ENCODE measurements at regions not wholly inside any gene's neighbourhood (a gene's known extent, or its start where the extent isn't known, plus 50 kb on each side); places are given as distances from the start of the nearest gene placed in this dataset.

- Histone ChIP-seq H3K4me1 (replicated peaks in 1 of 4; ENCODE audit: control insufficient read depth in 3 of 4, insufficient read depth in 4 of 4, low read length in 3 of 4) (no peaks in the 10 kb centered on the region), H2AFZ (ENCODE audit: low read length) (no peak overlapping the region), H2BK120ac (replicated peaks; ENCODE audit: low read depth, low read length) (no peak overlapping the region), H4K91ac (replicated peaks; ENCODE audit: insufficient read length, low read length) (no peak overlapping the region), H3K4me3 (ENCODE audit: extremely low read depth in 1 of 4, insufficient read depth in 2 of 4, low read depth in 3 of 4, low read length in 4 of 4) (no peak overlapping the region), H3K79me2 (ENCODE audit: control insufficient read depth in 1 of 2, insufficient read depth in 2 of 2, low read length in 2 of 2) (no peaks in the 10 kb centered on the region), H3K27me3 (replicated peaks in 1 of 4; ENCODE audit: control insufficient read depth in 3 of 4, extremely low read depth in 1 of 4, insufficient read depth in 3 of 4, low read length in 3 of 4) (no peaks in the 10 kb centered on the region), H3K18ac (ENCODE audit: extremely low read depth, low read length) (no peak overlapping the region), H3K4ac (replicated peaks; ENCODE audit: insufficient read length, low read depth, low read length) (no peak overlapping the region), H4K20me1 (replicated peaks in 1 of 2; ENCODE audit: control insufficient read depth in 1 of 2, insufficient read depth in 2 of 2, low read length in 2 of 2) (no peaks in the 10 kb centered on the region), H3K36me3 (ENCODE audit: control insufficient read depth in 2 of 4, insufficient read depth in 4 of 4, low read length in 3 of 4) (no peaks in the 10 kb centered on the region), H2BK12ac (ENCODE audit: low read depth, low read length) (no peak overlapping the region), H2AK5ac (ENCODE audit: low read depth, low read length) (no peak overlapping the region), H3K79me1 (ENCODE audit: low read depth, low read length) (no peaks in the 10 kb centered on the region), H3K56ac (replicated peaks; ENCODE audit: insufficient read length, low read depth, low read length) (no peak overlapping the region), H3K9me3 (ENCODE audit: insufficient read depth in 2 of 2, low read depth in 1 of 2, low read length in 1 of 2) (no peaks in the 10 kb centered on the region), H3K27ac (ENCODE audit: low read depth, low read length) (no peak overlapping the region), H3K14ac (ENCODE audit: insufficient read length) (no peak overlapping the region), H2BK5ac (ENCODE audit: low read depth, low read length) (no peak overlapping the region), H4K8ac (ENCODE audit: extremely low read depth, insufficient read depth, low read length) (no peak overlapping the region), H3K23me2 (ENCODE audit: low read depth, low read length) (no peaks in the 10 kb centered on the region; the same call in 1 of the 2 replicates), H3K23ac (ENCODE audit: insufficient read length) (no peak overlapping the region), H4K5ac (ENCODE audit: insufficient read length, low read depth, low read length) (no peak overlapping the region), H3K9ac (replicated peaks in 1 of 4; ENCODE audit: extremely low read depth in 1 of 4, low read depth in 3 of 4, low read length in 3 of 4) (no peak overlapping the region), H2BK20ac (ENCODE audit: low read length) (no peak overlapping the region), H3K4me2 (ENCODE audit: insufficient read depth in 1 of 2, low read depth in 2 of 2, low read length in 2 of 2) (no peak overlapping the region), H2BK15ac (ENCODE audit: low read length) (no peak overlapping the region)
- 79% methylated on average over 1 of the region's 1 CpG; no CpG with 5 or more reads in 1 of the 2 experiments for WGBS, 2 experiments (ENCODE audit: extremely low coverage in 1 of 2, insufficient coverage in 1 of 2, insufficient read length in 1 of 2, insufficient replicate concordance in 2 of 2, low coverage in 1 of 2, low lambda C conversion rate in 2 of 2, missing lambda C conversion rate in 1 of 2)
- FAIRE-seq (no peak), DNase-seq (ENCODE audit: low read depth in 1 of 2, low spot score in 2 of 2) (no peak)
- POLR2A ChIA-PET (ENCODE audit: partially characterized antibody), result no interaction called here
- no peak for TF ChIP-seq SP1 (IDR thresholded peaks at IDR 0.05; ENCODE audit: low read depth, low read length)
- TF ChIP-seq MAFK (IDR thresholded peaks at IDR 0.05; ENCODE audit: low read depth, low read length), result no peak
- TF ChIP-seq EZH2 (IDR thresholded peaks at IDR 0.05; ENCODE audit: low read depth, low read length, severe bottlenecking), result no peak
- no peak for TF ChIP-seq NRF1 (IDR thresholded peaks at IDR 0.05; ENCODE audit: low read depth, low read length)
- no peak for TF ChIP-seq SIRT6 (IDR thresholded peaks at IDR 0.05; ENCODE audit: low read length)
- TF ChIP-seq BRCA1 (IDR thresholded peaks at IDR 0.05; ENCODE audit: low read depth, low read length), result no peak
- TF ChIP-seq TBP (IDR thresholded peaks at IDR 0.05; ENCODE audit: low read depth, low read length), result no peak
- TF ChIP-seq KDM1A (IDR thresholded peaks at IDR 0.05; ENCODE audit: borderline replicate concordance, low read length), result no peak
- TF ChIP-seq KDM4A (IDR thresholded peaks at IDR 0.05; ENCODE audit: low read depth, low read length, severe bottlenecking), result no peak
- no peak for TF ChIP-seq SIN3A (conservative IDR thresholded peaks at IDR 0.05 in 1 of 2, IDR thresholded peaks at IDR 0.05 in 1 of 2; ENCODE audit: low read depth in 1 of 2, low read length in 2 of 2)
- TF ChIP-seq POU5F1 (IDR thresholded peaks at IDR 0.05; ENCODE audit: low read depth, low read length), result no peak
- TF ChIP-seq RXRA (IDR thresholded peaks at IDR 0.05; ENCODE audit: insufficient read depth, low read depth, low read length), result no peak
- no peak for TF ChIP-seq GTF2F1 (IDR thresholded peaks at IDR 0.05; ENCODE audit: borderline replicate concordance, low read depth, low read length)
- CTCF ChIA-PET (ENCODE audit: partially characterized antibody), result no interaction called here
Measured at GRCh38 chr17:56688151-56688550, 94.7 kb downstream of the NOG start.
